ENCODE measurements at regions not wholly inside any gene's neighbourhood (a gene's known extent, or its start where the extent isn't known, plus 50 kb on each side); places are given as distances from the start of the nearest gene placed in this dataset.

DNA sequence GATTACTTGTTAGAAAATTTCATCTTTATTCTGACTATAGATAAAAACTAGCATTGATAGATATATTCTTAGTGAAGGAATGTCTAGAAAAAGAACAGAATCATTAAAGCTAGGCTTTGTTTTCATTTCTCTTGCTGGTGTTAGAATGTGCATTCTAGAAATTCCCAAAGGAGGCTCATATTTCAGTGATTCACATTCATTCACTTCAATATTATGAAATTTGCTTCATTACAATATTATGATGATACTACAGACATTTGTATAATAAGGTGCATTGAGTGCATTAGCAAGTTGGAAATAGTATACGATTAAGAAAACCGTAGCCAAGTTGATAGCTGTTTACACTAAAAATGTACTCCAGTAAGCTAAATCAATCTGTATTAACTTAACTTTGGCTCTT, 70.7 kb upstream of the MYCBP2 start:
- in situ Hi-C loops (cut with MboI), result no loop called here
- BruUV-seq (replicated peaks), result no TSS peak
- Histone ChIP-seq H4K20me1 (replicated peaks; ENCODE audit: control insufficient read depth, insufficient read depth, low read length) (no peaks in the 10 kb centered on the region), H3K27ac (ENCODE audit: extremely low read depth, low read depth, low read length) (no peak overlapping the region), H3K27me3 (ENCODE audit: control insufficient read depth in 2 of 2, insufficient read depth in 2 of 2, low read length in 2 of 2) (no peaks in the 10 kb centered on the region), H3K9ac (ENCODE audit: insufficient read depth in 1 of 2, low read depth in 2 of 2, low read length in 2 of 2) (no peak overlapping the region), H3K9me1 (ENCODE audit: control insufficient read depth, insufficient read depth, low read length) (no peaks in the 10 kb centered on the region), H3K4me1 (replicated peaks in 1 of 2; ENCODE audit: control insufficient read depth in 2 of 2, insufficient read depth in 2 of 2, low read length in 2 of 2) (no peaks in the 10 kb centered on the region), H3K4me2 (ENCODE audit: insufficient read depth, low read length) (no peak overlapping the region), H3K36me3 (ENCODE audit: control insufficient read depth, insufficient read depth, low read length) (no peaks in the 10 kb centered on the region), H3K9me3 (replicated peaks; ENCODE audit: control insufficient read depth, insufficient read depth, low read depth, low read length) (no peaks in the 10 kb centered on the region), H2AFZ (ENCODE audit: low read depth, low read length) (no peak overlapping the region), H3K79me2 (ENCODE audit: control insufficient read depth, insufficient read depth, low read length) (no peaks in the 10 kb centered on the region), H3K4me3 (no peak overlapping the region)
- intact Hi-C loops (cut with micrococcal nuclease), result no loop called here
- POLR2A ChIA-PET, result no interaction called here
- DNase-seq (ENCODE audit: extremely low read depth in 1 of 4, low spot score in 3 of 4) (no peak), FAIRE-seq (no peak), ATAC-seq (no peak)
- 4% methylated on average over 2 of the region's 2 CpGs for whole genome bisulfite sequencing (ENCODE audit: insufficient coverage, low coverage, missing lambda C conversion rate)
- CTCF ChIA-PET (ENCODE audit: low intra/inter-chr PET ratio), result no interaction called here
- no peak for TF ChIP-seq ETV6 (IDR thresholded peaks at IDR 0.05; ENCODE audit: borderline replicate concordance in 1 of 2, low read depth in 2 of 2, low read length in 1 of 2)
- no peak for TF ChIP-seq ETV6 (CRISPR knock-in tag; IDR thresholded peaks at IDR 0.05; ENCODE audit: borderline replicate concordance)
- TF ChIP-seq, protein P1, sequence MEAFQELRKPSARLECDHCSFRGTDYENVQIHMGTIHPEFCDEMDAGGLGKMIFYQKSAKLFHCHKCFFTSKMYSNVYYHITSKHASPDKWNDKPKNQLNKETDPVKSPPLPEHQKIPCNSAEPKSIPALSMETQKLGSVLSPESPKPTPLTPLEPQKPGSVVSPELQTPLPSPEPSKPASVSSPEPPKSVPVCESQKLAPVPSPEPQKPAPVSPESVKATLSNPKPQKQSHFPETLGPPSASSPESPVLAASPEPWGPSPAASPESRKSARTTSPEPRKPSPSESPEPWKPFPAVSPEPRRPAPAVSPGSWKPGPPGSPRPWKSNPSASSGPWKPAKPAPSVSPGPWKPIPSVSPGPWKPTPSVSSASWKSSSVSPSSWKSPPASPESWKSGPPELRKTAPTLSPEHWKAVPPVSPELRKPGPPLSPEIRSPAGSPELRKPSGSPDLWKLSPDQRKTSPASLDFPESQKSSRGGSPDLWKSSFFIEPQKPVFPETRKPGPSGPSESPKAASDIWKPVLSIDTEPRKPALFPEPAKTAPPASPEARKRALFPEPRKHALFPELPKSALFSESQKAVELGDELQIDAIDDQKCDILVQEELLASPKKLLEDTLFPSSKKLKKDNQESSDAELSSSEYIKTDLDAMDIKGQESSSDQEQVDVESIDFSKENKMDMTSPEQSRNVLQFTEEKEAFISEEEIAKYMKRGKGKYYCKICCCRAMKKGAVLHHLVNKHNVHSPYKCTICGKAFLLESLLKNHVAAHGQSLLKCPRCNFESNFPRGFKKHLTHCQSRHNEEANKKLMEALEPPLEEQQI (IDR thresholded peaks at IDR 0.05), result no peak
- TF ChIP-seq RBM15 (IDR thresholded peaks at IDR 0.05; ENCODE audit: insufficient read depth, low read length), result no peak
- TF ChIP-seq PHF21A (IDR thresholded peaks at IDR 0.05; ENCODE audit: borderline replicate concordance, low read depth), result no peak
- TF ChIP-seq ZNF644 (tag; IDR thresholded peaks at IDR 0.05; ENCODE audit: low read depth), result no peak
- no peak for TF ChIP-seq HEY1 (CRISPR knock-in tag; IDR thresholded peaks at IDR 0.05; ENCODE audit: borderline replicate concordance)
- TF ChIP-seq MCM5 (IDR thresholded peaks at IDR 0.05; ENCODE audit: low read depth), result no peak
- TF ChIP-seq, protein P2, sequence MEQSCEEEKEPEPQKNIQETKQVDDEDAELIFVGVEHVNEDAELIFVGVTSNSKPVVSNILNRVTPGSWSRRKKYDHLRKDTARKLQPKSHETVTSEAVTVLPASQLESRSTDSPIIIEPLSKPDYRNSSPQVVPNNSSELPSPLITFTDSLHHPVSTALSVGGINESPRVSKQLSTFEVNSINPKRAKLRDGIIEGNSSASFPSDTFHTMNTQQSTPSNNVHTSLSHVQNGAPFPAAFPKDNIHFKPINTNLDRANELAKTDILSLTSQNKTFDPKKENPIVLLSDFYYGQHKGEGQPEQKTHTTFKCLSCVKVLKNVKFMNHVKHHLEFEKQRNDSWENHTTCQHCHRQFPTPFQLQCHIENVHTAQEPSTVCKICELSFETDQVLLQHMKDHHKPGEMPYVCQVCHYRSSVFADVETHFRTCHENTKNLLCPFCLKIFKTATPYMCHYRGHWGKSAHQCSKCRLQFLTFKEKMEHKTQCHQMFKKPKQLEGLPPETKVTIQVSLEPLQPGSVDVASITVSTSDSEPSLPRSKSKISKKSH (CRISPR knock-in tag; IDR thresholded peaks at IDR 0.05), result no peak
- TF ChIP-seq MYNN (IDR thresholded peaks at IDR 0.05), result no peak
- no peak for TF ChIP-seq MYNN (CRISPR knock-in tag; IDR thresholded peaks at IDR 0.05)
- TF ChIP-seq ZNF133 (CRISPR knock-in tag; IDR thresholded peaks at IDR 0.05), result no peak
- no peak for TF ChIP-seq TCFL5 (CRISPR knock-in tag; conservative IDR thresholded peaks at IDR 0.05)
- no peak for TF ChIP-seq NRF1 (conservative IDR thresholded peaks at IDR 0.05 in 1 of 2, IDR thresholded peaks at IDR 0.05 in 1 of 2)
- no peak for TF ChIP-seq POLR3A (IDR thresholded peaks at IDR 0.05; ENCODE audit: borderline replicate concordance, extremely low read depth, insufficient read depth, insufficient read length)
- TF ChIP-seq, protein P3, sequence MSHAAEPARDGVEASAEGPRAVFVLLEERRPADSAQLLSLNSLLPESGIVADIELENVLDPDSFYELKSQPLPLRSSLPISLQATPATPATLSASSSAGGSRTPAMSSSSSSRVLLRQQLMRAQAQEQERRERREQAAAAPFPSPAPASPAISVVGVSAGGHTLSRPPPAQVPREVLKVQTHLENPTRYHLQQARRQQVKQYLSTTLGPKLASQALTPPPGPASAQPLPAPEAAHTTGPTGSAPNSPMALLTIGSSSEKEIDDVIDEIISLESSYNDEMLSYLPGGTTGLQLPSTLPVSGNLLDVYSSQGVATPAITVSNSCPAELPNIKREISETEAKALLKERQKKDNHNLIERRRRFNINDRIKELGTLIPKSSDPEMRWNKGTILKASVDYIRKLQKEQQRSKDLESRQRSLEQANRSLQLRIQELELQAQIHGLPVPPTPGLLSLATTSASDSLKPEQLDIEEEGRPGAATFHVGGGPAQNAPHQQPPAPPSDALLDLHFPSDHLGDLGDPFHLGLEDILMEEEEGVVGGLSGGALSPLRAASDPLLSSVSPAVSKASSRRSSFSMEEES (CRISPR knock-in tag; IDR thresholded peaks at IDR 0.05), result no peak
- no peak for TF ChIP-seq ZEB2 (IDR thresholded peaks at IDR 0.05)
- TF ChIP-seq U2AF2 (optimal IDR thresholded peaks at IDR 0.05; ENCODE audit: low read depth, low read length), result no peak
- no peak for TF ChIP-seq CBX5 (IDR thresholded peaks at IDR 0.05; ENCODE audit: borderline replicate concordance, low read depth)

Measured in K562 (cell line).